Right lobe of liver (tissue), 6 donors: ENCODE measurements at regions not wholly inside any gene's neighbourhood (a gene's known extent, or its start where the extent isn't known, plus 50 kb on each side); places are given as distances from the start of the nearest gene placed in this dataset.
A peak's percentile ranks its signal among the peaks of the same experiment; 100 is the strongest.

Source experiments
- ATAC-seq, 4 donors: fragments of 200-7000 bp; cut with Tn5 transposase; one replicate each; pipeline ENCODE4 v1.9.1; 2020; ENCODE audit warnings: mild to moderate bottlenecking in 4 of 4, moderate library complexity in 4 of 4
- DNase-seq, 3 donors: peaks; one replicate each; pipeline ENCODE4 v3.0.0-alpha.2; 2020
- H3K27ac ChIP-seq, 3 donors: fragments of 200-600 bp; one replicate each; pipeline ENCODE4 v1.8.0; 2022
- H3K27me3 ChIP-seq, 2 donors: fragments of 200-600 bp; one replicate each; pipeline ENCODE4 v1.8.0; 2022
- H3K36me3 ChIP-seq, 4 donors: fragments of 200-600 bp; sonication (generic) in 1 of 4; one replicate each; pipeline versions ENCODE4 v1.5.1 to v1.8.0; 2017 to 2022; ENCODE audit warnings: control low read depth in 1 of 4
- H3K4me1 ChIP-seq, 4 donors: fragments of 200-600 bp; sonication (generic) in 1 of 4; one replicate each; pipeline versions ENCODE4 v1.5.1 to v1.8.0; 2017 to 2022; ENCODE audit warnings: control low read depth in 1 of 4
- H3K4me3 ChIP-seq, 3 donors: fragments of 200-600 bp; one replicate each; pipeline ENCODE4 v1.8.0; 2022
- H3K9me3 ChIP-seq, 4 donors: fragments of 200-600 bp; sonication (generic) in 1 of 4; one replicate each; pipeline versions ENCODE4 v1.5.1 to v1.8.0; 2017 to 2022; ENCODE audit warnings: control low read depth in 1 of 4
- CTCF ChIP-seq, 4 donors: fragments of 200-600 bp in 3 of 4; fragments of 450-650 bp in 1 of 4; IDR thresholded peaks; one replicate each; pipeline versions ENCODE4 v1.5.1 to v1.8.0; 2016 to 2022; ENCODE audit warnings: antibody characterized with exemption in 4 of 4, mild to moderate bottlenecking in 2 of 4
- POLR2A ChIP-seq: fragments of 450-650 bp; IDR thresholded peaks from one replicate; pipeline ENCODE4 v1.6.1; 2017; ENCODE audit warnings: antibody characterized with exemption, mild to moderate bottlenecking
- WGBS: methylation state at CpG from one replicate; pipeline ENCODE4 v1.1.6; 2018; ENCODE audit warnings: low coverage, low lambda C conversion rate; ENCODE audit not compliant: insufficient coverage; ENCODE audit errors: missing lambda C conversion rate; 5-methylcytosine and 5-hydroxymethylcytosine counted together
- intact Hi-C, 2 donors: fragments of 100-400 bp; cut with DNase I; formaldehyde crosslinking; loops; one replicate each; pipeline versions ENCODE4 v1.11.2 to v1.14.1; 2022
- donor health status: DM: no; HTN: yes; CAD: no.
- donor health status: DM: no; HTN: no; CAD: no.
- donor health status: DM: no; HTN: no; CAD: no.
- donor health status: DM: no; HTN: yes; CAD: no.
- donor health status: DM: no; HTN: yes; CAD: no.

GRCh38 chr5:1745796-1746370, 53.8 kb downstream of the MRPL36 start:
- no peaks in the 10 kb centered on the region for H3K9me3 ChIP-seq
- ATAC-seq, result no peak
- no peak for TF ChIP-seq CTCF (IDR thresholded peaks at IDR 0.05)
- TF ChIP-seq POLR2A, result no peak
- no peak overlapping the region for H3K4me3 ChIP-seq
- peak in 2 of 3 donors; percentile 25 to 36 for DNase-seq
- intact Hi-C loops, result no loop called here
- 60% methylated on average over 1 of the region's 29 CpGs for WGBS
- no peak overlapping the region for H3K27ac ChIP-seq
- no peaks in the 10 kb centered on the region for H3K27me3 ChIP-seq
- no peaks in the 10 kb centered on the region for H3K4me1 ChIP-seq
- H3K36me3 ChIP-seq, result no peaks in the 10 kb centered on the region

GRCh38 chr5:1745123-1745795, 54.4 kb downstream of the MRPL36 start:
- DNase-seq (peak; percentile 13 to 42 (median 34)), ATAC-seq (no peak)
- H3K9me3 ChIP-seq, result no peaks in the 10 kb centered on the region
- H3K27ac ChIP-seq, result no peak overlapping the region
- no peaks in the 10 kb centered on the region for H3K36me3 ChIP-seq
- intact Hi-C loops, result no loop called here
- no peaks in the 10 kb centered on the region for H3K27me3 ChIP-seq
- 65% methylated on average over 13 of the region's 30 CpGs for WGBS
- TF ChIP-seq POLR2A (no peak), CTCF (IDR thresholded peaks at IDR 0.05) (no peak)
- H3K4me3 ChIP-seq, result no peak overlapping the region
- H3K4me1 ChIP-seq, result no peaks in the 10 kb centered on the region

- 49% methylated on average over 9 of the region's 21 CpGs for WGBS
- H3K4me1 ChIP-seq, result no peaks in the 10 kb centered on the region
- intact Hi-C loops, result no loop called here
- H3K27ac ChIP-seq, result no peak overlapping the region
- ATAC-seq (no peak), DNase-seq (peak in 1 of 3 donors; percentile 25)
- no peaks in the 10 kb centered on the region for H3K27me3 ChIP-seq
- no peak overlapping the region for H3K4me3 ChIP-seq
- H3K36me3 ChIP-seq, result no peaks in the 10 kb centered on the region
- no peaks in the 10 kb centered on the region for H3K9me3 ChIP-seq
- no peak for TF ChIP-seq POLR2A
- TF ChIP-seq CTCF (IDR thresholded peaks at IDR 0.05), result no peak
Observed at GRCh38 chr5:1744393-1745122, 55.1 kb downstream of the MRPL36 start.

- DNase-seq (peak in 1 of 3 donors; percentile 13), ATAC-seq (no peak)
- H3K4me1 ChIP-seq, result no peaks in the 10 kb centered on the region
- intact Hi-C loops, result no loop called here
- H3K27me3 ChIP-seq, result no peaks in the 10 kb centered on the region
- TF ChIP-seq CTCF (IDR thresholded peaks at IDR 0.05) (no peak), POLR2A (no peak)
- 50% methylated on average over 3 of the region's 5 CpGs for WGBS
- no peaks in the 10 kb centered on the region for H3K36me3 ChIP-seq
- no peak overlapping the region for H3K4me3 ChIP-seq
- H3K27ac ChIP-seq, result no peak overlapping the region
- H3K9me3 ChIP-seq, result no peaks in the 10 kb centered on the region
Observed at GRCh38 chr5:1743769-1744085, 55.9 kb downstream of the MRPL36 start.
